GM19455 (cell line): ENCODE measurements at regions not wholly inside any gene's neighbourhood (a gene's known extent, or its start where the extent isn't known, plus 50 kb on each side); places are given as distances from the start of the nearest gene placed in this dataset.

Experiments
- ATAC-seq: cut with Tn5 transposase; IDR thresholded peaks from one replicate; pipeline ENCODE4 v1.9.1; 2021; ENCODE audit not compliant: unreplicated experiment

DNA sequence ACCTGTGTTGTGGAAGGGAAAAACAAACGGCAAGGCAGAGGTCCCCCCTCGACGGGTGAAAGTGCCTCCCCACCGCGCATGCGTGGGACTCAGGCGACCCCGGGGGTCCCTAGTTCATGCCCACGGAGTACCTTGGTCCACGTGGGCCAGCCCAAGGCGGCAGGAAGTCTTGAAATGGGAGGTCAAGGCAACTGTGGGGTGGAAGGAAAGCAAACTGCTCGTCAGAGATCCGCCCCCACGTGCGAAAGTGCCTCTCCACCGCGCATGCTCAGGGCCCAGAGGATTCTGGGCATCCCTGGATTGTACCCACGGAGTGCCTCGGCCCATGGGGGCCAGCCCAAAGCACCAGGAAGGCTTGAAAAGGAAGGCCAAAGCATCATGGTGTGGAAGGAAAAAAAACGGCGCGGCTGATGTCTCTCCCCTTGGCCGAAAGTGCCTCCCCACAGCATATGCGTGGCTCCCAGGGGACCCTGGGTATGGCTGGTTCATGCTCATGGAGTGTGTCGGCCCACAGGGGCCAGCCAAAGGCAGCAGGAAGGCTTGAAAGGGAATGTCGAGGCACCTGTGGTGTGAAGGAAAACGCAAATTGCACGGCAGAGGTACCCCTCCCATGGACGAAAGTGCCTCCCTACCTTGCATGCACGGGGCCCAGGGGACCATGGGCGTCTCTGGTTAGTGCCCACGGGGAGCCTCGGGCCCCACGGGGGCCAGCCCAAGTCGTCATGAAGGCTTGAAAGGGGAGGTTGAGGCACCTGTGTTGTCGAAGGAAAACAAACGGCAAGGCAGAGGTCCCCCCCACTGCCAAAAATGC lies 369.7 kb downstream of the ALG10 start:
- no peak for ATAC-seq

DNA sequence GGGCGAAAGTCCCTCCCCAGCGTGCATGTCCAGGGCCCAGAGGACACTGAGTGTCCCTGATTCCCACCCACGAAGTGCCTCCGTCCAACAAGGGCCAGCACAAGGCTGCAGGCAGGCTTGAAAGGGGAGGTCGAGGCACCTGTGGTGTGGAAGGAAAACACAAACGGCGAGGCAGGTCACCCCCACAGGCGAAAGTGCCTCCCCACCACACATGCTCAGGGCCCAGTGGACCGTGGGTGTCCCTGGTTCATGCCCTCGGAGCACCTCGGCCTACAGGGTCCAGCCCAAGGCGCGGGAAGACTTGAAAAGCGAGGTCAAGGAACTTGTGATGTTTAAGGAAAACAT lies 370.4 kb downstream of the ALG10 start:
- no peak for ATAC-seq

DNA sequence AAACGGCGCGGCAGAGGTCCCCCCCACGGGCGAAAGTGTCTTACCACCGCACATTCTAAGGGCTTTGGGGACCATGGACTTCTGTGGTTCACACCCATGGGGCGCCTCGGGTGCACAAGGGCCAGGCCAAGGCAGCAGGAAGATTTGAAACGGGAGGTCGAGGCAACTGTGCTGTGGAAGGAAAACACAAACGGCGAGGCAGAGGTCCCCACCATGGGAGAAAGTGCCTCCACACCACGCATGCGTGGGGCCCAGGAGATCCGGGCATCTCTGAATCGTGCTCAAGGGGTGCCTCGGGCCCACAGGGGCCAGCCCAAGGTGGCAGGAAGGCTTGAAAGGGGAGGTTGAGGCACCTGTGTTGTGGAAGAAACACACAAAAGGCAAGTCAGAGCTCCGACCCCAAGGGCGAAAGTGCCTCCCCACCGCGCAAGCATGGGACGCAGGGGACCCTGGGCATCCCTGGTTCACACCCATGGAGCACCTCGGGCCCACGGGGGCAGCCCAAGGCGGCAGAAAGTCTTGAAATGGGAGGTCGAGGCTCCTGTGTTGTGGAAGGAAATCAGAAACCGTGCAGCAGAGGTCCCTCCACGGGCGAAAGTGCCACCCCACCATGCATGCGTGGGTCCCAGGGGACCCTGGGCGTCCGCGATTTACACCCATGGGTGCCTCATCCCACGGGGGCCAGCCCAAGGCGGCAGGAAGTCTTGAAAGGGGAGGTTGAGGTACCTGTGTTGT lies 371.0 kb downstream of the ALG10 start:
- ATAC-seq = no peak

DNA sequence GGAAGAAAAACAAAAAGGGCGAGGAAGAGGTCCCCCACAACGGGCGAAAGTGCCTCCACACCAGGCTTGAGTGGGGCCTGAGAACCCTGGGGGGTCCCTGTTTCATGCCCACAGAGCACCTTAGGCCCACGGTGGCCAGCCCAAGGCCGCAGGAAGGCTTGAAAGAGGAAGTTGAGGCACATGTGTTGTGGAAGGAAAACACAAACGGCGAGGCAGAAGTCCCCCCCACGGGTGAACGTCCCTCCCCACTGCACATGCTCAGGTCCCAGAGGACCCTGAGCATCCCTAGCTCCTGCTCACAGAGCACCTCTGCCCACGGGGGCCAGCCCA lies 371.5 kb downstream of the ALG10 start:
- ATAC-seq = no peak

DNA sequence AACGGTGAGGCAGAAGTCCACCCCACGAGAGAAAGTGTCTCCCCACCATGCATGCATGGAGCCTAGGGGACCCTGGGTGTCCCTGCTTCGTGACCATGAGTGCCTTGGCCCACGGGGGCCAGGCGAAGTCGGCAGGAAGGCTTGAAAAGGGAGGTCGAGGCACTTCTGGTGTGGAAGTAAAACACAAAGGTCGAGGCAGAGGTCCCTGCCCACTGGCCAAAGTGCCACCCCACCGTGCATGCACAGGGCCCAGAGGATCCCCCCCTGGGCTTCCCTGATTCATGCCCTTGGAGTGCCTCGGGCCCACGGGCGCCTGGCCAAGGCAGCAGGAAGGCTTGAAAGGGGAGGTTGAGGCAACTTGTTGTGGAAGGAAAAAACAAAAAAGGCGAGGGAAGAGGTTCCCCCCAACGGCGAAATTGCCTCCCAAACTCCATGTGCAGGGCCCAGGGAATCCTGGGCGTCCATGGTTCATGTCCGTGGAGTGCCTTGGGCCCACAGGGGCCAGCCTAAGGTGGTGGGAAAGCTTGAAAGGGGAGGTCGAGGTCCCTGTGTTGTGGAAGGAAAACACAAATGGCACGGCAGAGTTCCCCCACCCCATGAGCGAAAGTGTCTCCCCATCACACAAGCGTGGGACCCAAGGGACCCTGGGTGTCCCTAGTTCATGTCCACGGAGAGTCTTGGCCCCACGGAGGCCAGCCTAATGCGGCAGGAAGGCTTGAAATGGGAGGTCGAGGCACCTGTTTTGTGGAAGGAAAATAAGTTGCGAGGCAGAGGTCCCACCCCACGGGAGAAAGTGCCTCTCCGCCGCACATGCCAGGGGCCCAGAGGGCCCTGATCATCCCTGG lies 372.1 kb downstream of the ALG10 start:
- no peak for ATAC-seq

DNA sequence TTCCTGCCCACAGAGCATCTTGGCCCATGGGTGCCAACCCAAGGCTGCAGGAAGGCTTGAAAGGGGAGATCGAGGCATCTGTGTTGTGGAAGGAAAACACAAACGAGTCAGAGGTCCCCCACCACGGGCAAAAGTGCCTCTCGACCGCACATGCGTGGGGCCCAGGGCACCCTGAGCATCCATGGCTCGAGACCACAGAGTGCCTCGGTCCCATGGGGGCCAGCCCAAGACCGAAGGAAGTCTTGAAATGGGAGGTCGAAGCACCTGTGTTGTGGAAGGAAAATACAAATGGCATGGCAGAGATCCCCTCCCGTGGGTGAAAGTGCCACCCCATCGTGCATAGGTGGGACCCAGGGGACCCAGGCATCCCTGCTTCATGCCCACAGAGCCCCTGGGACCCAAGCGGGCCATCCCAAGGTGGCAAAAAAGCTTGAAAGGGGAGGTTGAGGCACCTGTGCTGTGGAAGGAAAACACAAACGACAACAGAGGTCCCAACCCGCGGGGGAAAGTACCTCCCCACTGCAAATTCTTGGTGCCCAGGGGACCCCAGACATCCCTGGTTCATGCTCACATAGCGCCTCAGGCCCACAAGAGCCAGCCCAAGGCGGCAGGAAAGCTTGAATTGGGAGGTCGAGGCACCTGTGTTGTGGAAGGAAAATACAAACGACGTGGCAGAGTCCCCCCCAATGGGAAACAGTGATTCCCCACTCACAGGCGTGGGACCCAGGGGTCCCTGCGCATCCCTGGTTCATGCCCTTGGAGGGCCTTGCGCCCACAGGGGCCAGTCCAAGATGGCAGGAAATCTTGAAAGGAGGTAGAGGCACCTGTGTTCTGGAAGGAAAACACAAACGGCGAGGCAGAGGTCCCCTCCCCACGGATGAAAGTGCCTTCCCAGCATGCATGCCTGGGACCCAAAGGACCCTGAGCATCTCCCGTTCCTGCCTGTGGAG lies 373.0 kb downstream of the ALG10 start:
- ATAC-seq = no peak

DNA sequence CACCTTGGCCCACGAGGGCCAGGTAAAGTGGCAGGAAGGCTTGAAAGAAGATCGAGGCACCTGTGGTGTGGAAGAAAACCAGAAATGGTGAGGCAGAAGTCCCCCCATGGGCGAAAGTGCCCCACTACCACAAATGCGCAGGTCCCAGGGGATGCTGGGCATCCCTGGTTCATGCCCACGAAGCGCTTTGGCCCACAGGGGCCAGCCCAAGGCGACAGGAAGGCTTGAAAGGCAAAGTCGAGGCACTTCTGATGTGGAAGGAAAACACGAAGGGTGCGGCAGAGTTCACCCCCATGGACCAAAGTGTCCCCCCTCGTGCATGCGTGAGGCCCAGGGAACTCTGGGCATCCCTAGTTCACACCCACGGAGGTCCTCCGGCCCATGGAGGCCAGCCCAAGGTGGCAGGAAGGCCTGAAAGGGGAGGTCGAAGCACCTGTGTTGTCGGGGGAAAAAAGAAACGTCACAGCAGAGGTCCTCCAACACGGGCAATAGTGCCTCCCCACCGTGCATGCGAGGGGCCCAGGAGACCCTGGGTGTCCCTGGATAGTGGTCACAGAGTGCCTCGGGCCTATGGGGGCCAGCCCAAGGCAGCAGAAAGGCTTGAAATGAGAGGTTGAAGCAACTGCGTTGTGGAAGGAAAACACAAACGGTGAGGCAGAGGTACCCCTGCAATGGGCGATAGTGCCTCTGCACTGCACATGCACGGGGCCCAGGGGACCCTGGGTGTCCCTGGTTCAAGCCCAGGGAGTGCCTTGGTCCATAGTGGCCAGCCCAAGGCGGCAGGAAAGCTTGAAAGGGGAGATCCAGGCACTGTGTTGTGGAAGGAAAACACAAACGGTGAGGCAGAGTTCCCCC lies 373.9 kb downstream of the ALG10 start:
- ATAC-seq = no peak

DNA sequence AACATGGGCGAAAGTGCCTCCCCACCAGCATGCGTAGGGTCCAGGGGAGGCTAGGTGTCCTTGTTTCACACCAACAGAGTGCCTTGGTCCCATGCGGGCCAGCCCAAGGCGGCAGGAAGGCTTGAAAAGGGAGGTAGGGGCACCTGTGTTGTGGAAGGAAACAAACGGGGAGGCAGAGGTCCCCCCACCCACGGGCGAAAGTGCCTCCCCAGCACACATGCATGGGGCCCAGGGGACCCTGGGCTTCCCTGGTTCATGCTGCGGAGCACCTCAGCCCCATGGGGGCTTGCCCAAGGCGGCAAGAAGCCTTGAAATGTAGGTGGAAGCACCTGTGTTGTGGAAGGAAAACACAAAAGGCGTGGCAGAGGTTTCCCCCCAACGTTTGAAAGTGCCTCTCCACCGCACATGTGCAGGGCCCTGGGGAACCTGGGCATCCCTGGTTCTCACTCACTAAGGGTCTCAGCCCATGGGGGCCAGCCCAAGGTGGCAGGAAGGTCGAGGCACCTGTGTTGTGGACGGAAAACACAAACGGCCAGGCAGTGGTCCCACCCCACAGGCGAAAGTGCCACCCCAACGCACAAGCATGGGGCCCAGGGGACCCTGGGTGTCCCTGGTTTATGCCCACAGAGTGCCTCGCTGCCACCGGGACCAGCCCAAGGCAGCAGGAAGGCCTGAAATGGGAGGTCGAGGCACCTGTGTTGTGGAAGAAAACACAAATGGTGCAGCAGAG lies 374.7 kb downstream of the ALG10 start:
- ATAC-seq = no peak

DNA sequence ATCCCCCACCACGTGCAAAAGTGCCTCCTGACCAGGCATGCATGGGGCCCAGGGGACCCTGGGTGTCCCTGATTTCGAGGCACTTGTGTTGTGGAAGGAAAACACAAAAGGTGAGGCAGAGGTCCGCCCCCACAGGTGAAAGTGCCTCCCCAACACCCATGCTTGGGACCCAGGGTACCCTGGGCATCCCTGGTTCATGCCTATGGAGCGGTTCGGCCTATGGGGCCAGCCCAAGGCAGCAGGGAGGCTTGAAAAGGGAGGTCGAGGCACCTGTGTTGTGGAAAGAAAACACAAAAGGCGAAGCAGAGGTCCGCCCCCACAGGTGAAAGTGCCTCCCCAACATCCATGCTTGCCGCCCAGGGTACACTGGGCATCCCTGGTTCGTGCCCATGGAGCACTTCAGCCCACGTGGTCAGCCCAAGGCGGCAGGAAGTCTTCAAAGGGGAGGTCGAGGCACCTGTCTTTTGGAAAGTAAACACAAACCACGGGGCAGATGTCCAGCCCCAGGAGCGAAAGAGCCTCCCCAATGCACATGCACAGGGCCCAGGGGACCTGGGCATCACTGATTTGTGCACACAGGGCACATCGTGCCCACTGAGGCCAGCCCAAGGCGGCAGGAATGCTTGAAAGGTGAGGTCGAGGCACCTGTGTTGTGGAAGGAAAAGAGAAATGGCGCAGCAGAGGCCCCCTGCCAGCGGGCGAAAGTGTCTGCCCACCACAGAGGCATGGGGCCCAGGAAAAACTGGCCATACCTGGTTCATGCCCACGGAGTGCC lies 375.5 kb downstream of the ALG10 start:
- no peak for ATAC-seq

DNA sequence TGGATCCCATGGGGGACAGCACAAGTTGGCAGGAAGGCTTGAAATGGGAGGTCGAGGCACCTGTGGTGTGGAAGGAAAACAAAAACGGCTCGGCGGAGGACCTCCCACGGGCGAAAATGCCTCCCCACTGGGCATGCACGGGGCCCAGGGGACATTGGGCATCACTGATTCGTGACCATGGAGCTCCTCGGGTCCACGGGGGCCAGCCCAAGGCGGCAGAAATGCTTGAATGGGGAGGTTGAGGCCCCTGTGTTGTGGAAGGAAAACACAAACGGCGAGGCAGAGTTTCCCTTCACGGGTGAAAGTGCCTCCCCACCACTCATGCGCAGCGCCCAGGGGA lies 376.0 kb downstream of the ALG10 start:
- ATAC-seq = no peak

DNA sequence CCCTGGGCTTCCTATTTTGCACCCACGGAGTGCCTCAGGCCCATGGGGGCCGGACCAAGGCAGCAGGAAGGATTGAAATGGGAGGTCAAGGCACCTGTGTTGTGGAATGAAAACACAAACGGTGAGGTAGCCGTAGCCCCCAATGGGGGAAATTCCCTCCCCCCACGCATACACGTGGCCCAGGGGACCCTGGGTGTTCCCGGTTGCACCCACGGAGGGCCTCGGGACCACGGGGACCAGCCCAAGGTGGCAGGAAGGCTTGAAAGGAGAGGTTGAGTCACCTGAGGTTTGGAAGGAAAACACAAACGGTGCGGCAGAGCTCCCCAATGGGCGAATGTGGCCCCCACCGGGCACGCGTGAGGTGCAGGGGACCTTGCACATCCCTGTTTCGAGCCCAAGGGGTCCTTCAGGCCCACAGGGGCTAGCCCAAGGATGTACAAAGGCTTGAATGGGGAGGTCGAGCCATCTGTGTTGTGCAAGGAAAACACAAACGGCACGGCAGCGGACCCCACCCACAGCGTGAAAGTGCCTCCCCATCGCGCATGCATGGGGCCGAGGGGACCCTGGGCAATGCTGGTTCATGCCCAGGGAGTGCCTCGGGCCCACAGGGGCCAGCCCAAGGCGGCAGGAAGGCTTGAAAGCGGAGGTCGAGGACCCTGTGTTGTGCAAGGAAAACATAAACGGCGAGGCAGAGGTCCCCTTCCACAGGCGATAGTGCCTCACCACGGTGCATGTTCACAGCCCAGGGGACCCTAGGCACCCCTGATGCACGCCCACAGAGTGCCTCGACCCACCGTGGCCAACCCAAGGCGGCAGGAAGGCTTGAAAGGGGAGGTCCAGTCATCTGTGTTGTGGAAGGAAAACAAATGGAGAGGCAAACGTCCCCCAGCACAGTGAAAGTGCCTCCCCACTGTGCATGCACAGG lies 376.7 kb downstream of the ALG10 start:
- no peak for ATAC-seq

DNA sequence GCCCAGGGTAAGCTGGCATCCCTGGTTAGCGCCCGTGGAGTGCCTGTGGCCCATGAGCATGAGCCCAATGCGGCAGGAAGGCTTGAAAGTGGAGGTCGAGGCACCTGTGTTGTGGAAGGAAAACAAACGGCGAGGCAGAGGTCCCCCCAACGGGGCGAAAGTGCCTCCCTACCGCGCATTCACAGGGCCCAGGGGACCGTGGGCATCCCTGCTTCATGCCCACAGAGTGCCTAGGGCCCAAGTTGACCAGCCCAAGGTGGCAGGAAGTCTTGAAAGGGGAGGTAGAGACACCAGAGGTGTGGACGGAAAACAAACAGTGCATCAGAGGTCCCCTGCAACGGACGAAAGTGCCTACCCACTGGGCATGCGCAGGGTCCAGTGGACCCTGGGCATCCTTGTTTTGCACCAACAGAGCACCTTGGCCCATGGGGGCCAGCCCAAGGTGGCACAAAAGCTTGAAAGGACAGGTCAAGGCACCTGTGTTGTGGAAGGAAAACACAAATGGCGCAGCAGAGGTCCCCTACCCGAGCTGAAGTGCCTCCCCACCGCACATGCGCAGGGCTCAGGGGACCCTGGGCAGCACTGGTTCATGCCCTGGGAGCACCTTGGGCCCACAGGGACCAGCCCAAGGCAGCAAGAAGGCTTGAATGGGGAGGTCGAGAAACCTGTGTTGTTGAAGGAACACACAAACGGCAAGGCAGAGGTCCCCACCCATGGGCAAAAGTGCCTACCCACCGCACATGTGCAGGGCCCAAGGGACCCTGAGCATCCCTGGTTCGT lies 377.5 kb downstream of the ALG10 start:
- ATAC-seq = no peak

DNA sequence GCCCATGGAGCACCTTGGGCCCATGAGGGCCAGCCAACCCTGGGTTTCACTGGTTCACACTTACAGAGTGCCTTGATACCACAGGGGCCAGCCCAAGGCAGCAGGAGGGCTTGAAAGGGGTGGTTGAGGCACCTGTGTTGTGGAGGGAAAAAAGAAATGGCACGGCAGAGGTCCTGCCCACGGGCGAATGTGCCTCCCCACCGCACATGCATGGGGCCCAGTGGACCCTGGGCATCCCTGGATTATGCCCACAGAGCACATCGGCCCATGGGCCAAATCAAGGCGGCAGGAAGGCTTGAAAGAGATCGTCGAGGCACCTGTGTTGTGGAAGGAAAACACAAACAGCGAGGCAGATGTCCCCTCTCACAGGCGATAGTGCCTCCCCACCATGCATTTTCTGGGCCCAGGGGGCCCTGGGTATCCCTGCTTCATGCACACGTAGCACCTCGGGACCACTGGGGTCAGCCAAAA lies 378.1 kb downstream of the ALG10 start:
- no peak for ATAC-seq

DNA sequence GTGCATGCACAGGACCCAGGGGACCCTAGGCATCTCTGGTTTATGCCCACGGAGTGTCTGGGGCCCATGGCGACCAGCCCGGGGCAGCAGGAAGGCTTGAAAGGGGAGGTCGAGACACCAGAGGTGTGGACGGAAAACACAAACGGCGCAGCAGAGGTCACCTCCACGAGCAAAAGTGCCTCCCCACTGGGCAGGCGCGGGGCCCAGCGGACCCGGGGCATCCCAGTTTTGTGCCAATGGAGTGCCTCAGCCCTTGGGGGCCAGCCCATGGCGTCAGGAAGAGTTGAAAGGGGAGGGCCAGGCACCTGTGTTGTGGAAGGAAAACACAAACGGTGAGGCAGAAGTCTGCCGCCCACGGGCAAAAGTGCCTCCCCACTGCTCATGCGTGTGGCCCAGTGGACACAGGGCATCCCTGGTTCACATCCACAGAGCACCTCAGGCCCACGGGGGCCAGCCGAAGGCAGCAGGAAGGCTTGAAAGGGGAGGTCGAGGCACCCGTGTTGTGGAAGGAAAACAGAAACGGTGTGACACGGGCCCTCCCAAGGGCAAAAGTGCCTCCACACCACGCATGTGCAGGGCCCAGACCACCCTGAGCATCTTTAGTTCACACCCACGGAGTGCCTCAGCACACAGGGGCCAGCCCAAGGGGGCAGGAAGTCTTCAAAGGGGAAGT lies 378.8 kb downstream of the ALG10 start:
- no peak for ATAC-seq

DNA sequence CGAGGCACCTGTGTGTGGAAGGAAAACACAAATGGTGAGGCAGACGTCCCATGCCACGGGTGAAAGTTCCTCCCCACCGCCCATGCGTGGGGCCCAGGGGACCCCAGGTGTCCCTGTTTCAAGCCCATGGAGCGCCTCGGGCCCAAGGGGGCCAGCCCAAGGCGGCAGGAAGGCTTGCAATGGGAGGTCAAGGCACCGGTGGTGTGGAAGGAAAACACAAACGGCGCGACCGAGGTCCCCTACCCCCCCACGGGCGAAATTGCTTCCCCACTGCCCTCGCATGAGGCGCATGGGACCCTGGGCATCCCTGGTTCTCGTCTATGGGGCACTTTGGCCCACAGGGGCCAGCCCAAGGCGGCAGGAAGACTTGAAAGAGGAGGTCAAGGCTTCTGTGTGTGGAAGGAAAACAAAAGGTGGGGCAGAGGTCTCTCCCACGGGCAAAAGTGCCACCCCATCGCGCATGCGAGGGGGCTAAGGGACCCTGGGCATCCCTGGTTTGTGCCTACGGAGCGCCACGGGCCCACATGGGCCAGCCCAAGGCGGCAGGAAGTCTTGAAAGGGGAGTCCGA lies 379.4 kb downstream of the ALG10 start:
- no peak for ATAC-seq
